SK-N-MC (cell line): ENCODE measurements at regions not wholly inside any gene's neighbourhood (a gene's known extent, or its start where the extent isn't known, plus 50 kb on each side); places are given as distances from the start of the nearest gene placed in this dataset.

Experiments used
- EZH2 ChIP-seq: fragments of 200-600 bp; sonication (generic); IDR thresholded peaks from one replicate; pipeline ENCODE4 v1.6.1; 2017; ENCODE audit warnings: antibody characterized with exemption
- FOXP2 ChIP-seq: optimal IDR thresholded peaks from 2 replicates; pipeline ENCODE3; 2011; ENCODE audit warnings: mild to moderate bottlenecking, moderate library complexity; ENCODE audit not compliant: insufficient read depth; ENCODE audit errors: extremely low read length, control extremely low read depth
- POLR2AphosphoS5 ChIP-seq: IDR thresholded peaks from 2 replicates; pipeline ENCODE4 v1.6.1; 2012; ENCODE audit warnings: mild to moderate bottlenecking, low read depth, low read length, borderline replicate concordance

- TF ChIP-seq FOXP2 (no peak), EZH2 (no peak), POLR2AphosphoS5 (no peak)
Observed at GRCh38 chr14:37697489-37698121, 102.2 kb downstream of the TTC6 start.
